IPS DF 6.9 (cell line): ENCODE measurements at regions not wholly inside any gene's neighbourhood (a gene's known extent, or its start where the extent isn't known, plus 50 kb on each side); places are given as distances from the start of the nearest gene placed in this dataset.
"Not testable (repeated sequence)": the region's sequence is repeated elsewhere in the genome, so short reads cannot be mapped to it uniquely, and the experiment has no call there.

ENCODE experiments used
- DNase-seq: peaks from one replicate; pipeline ENCODE4 v3.0.0-alpha.2; 2013; ENCODE audit warnings: low read depth, low spot score
- H3K27ac ChIP-seq: one replicate; pipeline ENCODE4 v1.5.1; 2013; ENCODE audit warnings: low read length, control low read depth
- H3K27me3 ChIP-seq: 2 replicates; pipeline ENCODE4 v1.6.1; 2013; ENCODE audit warnings: mild to moderate bottlenecking, low read length; ENCODE audit not compliant: control insufficient read depth, insufficient read depth
- H3K36me3 ChIP-seq: 2 replicates; pipeline ENCODE4 v1.6.1; 2013; ENCODE audit warnings: low read length; ENCODE audit not compliant: control insufficient read depth, insufficient read depth
- H3K4me1 ChIP-seq: 2 replicates; pipeline ENCODE4 v1.6.1; 2013; ENCODE audit warnings: low read length; ENCODE audit not compliant: control insufficient read depth, insufficient read depth
- H3K4me3 ChIP-seq: 2 replicates; pipeline ENCODE4 v1.5.1; 2013; ENCODE audit warnings: mild to moderate bottlenecking, low read length
- H3K9me3 ChIP-seq: 2 replicates; pipeline ENCODE4 v1.6.1; 2013; ENCODE audit warnings: low read length, inconsistent platforms; ENCODE audit not compliant: control insufficient read depth, insufficient read depth
- WGBS: extraction: QIAGEN DNeasy Blood & Tissue Kit; methylation state at CpG from one replicate; pipeline ENCODE4 v1.1.7; 2013; ENCODE audit warnings: mixed read lengths, missing lambda C conversion rate; ENCODE audit not compliant: insufficient read length, insufficient coverage; 5-methylcytosine and 5-hydroxymethylcytosine counted together

DNA sequence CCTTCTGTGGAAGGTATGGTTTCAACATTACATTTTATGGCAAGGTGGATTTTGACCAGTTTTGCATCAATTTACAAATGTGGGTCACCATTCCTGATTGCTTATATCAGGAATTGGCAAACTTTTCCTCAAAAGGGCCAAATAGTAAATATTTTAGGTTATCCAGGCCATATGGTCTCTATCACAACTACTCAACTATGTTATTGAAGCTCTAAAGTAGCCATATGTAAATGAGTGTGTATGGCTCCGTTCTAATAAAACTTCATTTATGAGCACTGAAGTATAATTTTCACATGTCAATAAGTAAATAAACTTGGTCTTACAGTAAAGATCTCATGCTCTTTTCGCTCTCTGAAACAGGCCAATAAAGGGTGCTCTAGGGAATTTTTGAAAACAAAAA lies 362.7 kb upstream of the SASH1 start:
- no peak overlapping the region for H3K27ac ChIP-seq
- DNase-seq: no peak
- H3K4me3 ChIP-seq: no peak overlapping the region
- no peaks in the 10 kb centered on the region for H3K9me3 ChIP-seq
- no peaks in the 10 kb centered on the region for H3K4me1 ChIP-seq
- H3K36me3 ChIP-seq: no peaks in the 10 kb centered on the region
- H3K27me3 ChIP-seq: no peaks in the 10 kb centered on the region
- WGBS: no CpG with 5 or more reads among the region's 2 CpGs

DNA sequence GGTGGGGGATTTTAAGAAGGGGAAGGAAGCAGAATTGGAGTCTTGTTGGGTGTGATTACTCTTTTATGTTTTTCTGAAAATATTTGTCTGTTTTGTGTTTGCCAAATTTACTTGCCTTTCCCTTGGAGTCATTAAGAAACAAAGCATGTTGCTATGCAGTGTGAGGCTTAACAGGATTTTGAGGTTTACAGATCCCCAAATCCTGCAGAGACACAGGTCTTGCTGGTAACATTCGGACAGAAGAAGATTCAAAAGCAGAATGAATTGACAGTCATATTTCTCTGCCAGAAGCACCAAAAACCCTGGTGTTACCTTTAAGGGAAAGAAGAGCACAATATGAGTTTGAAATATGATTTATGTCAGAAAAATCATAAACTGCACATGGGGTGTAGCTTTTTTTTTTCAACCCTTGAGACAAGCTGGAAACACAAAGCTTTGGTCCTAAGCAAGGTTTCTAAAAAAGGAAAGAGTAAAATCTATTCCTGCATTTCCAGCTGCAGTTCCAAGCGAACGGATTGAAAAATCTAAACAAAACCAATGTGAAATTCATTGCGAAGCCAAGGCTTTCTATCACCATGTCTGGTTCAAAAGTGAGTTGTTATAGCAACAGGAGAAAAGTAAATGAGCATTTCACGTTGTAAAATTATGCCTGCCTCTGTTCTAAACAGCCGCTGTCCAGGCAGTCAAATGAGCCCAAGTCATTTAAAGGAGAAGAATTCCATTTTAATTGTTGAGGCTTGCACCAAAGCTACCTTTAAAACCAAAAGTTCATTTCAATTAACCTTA lies 358.9 kb upstream of the SASH1 start:
- DNase-seq: no peak
- WGBS: no CpG with 5 or more reads among the region's 6 CpGs

DNA sequence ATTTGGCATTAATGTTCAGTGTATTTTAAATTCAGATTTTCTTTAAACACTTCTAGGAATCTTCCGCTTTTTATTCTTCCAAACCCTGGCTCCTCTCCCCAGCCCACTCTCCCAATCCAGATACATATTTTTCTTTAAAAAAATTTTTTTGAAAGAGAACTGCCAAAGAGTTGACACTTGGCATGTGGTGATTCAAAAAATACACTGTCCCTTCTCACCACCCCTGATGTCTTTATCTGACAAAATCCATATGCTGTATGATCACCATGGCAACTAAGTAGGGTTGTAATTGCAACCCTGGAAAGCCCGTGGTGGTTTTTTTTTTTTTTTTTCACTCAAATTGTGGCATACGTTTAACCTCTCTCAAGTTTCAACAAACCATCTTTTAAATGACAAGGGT lies 355.8 kb upstream of the SASH1 start:
- Histone ChIP-seq H3K36me3 (no peaks in the 10 kb centered on the region), H3K27ac (no peak overlapping the region), H3K27me3 (no peaks in the 10 kb centered on the region), H3K4me1 (no peaks in the 10 kb centered on the region), H3K9me3 (no peaks in the 10 kb centered on the region), H3K4me3 (no peak overlapping the region)
- no CpG with 5 or more reads among the region's 3 CpGs for WGBS
- no peak for DNase-seq

More for the DNA sequence above, 358.9 kb upstream of the SASH1 start:
- Histone ChIP-seq H3K36me3 (no peaks in the 10 kb centered on the region), H3K27ac (no peak overlapping the region), H3K9me3 (no peaks in the 10 kb centered on the region), H3K4me1 (no peaks in the 10 kb centered on the region), H3K4me3 (no peak overlapping the region), H3K27me3 (no peaks in the 10 kb centered on the region)

DNA sequence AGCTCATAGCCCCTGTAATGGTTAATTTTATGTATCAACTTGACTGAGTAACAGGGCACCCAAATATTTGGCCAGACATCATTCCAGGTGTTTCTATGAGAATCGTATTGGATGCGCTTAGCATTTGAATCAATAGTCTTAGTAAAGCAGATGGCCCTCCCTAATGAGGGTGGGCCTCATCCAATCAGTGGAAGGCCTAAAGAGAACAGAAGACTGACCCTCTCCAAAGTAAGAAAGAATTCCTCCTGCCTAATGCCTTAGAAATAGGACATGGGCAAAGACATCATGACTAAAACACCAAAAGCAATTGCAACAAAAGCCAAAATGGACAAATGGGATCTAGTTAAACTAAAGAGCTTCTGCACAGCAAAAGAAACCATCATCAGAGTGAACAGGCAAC lies 352.5 kb upstream of the SASH1 start:
- Histone ChIP-seq H3K36me3 (no peaks in the 10 kb centered on the region), H3K27ac (no peak overlapping the region), H3K9me3 (no peaks in the 10 kb centered on the region), H3K4me3 (no peak overlapping the region), H3K27me3 (no peaks in the 10 kb centered on the region), H3K4me1 (no peaks in the 10 kb centered on the region)
- WGBS: no CpG with 5 or more reads among the region's 2 CpGs
- no peak for DNase-seq

DNA sequence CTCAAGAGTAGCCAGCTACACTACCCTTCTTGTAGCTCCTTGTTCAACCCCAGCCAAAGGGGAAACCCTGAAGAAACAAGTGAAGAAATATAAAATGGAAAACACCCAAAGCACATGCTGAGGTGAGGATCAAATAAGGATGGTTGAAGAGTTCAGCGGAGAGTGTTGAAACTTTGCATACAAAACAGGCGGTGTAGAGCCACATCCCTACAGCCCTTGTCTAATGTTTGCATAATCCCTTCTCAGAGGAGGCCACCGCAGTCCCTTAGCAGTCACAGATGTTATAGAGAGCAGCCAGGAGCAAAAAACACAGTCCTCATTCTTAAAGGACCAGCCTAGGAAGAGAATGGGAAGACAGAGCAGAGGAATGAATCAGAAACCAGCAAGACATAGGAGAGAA lies 350.7 kb upstream of the SASH1 start:
- WGBS: no CpG with 5 or more reads among the region's 3 CpGs
- no peak overlapping the region for H3K4me3 ChIP-seq

DNA sequence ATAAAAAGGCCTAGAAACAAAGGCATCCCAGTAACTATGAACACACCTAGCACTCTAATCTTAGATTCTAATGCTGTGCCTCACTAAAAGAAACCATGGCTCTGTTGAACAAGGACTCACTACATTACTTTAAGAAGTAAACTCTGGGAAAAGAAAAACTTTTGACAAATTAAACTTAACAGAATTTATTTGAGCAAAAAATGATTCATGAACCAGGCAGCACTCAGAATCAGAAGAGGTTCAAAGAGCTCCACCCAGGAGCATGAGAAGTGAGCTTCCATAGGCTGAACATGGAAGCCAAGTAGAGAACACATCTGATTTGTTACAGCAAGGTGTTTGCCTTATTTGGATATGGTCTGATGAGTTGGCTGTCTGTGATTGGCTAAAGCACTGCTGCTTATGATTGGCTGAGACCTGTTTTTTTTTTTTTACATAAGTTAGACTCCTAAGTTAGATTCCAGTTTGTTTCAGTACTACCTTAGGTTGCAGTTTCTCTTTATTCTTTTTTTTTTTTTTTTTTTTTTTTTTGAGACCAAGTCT lies 343.6 kb upstream of the SASH1 start:
- Histone ChIP-seq H3K27me3 (no peaks in the 10 kb centered on the region), H3K9me3 (no peaks in the 10 kb centered on the region), H3K4me3 (no peak overlapping the region), H3K27ac (no peak overlapping the region), H3K36me3 (no peaks in the 10 kb centered on the region), H3K4me1 (no peaks in the 10 kb centered on the region)
- no peak for DNase-seq

More for the DNA sequence above, 350.7 kb upstream of the SASH1 start:
- no peak for DNase-seq
- Histone ChIP-seq H3K36me3 (no peaks in the 10 kb centered on the region), H3K4me1 (no peaks in the 10 kb centered on the region), H3K27ac (no peak overlapping the region), H3K27me3 (no peaks in the 10 kb centered on the region), H3K9me3 (no peaks in the 10 kb centered on the region)

DNA sequence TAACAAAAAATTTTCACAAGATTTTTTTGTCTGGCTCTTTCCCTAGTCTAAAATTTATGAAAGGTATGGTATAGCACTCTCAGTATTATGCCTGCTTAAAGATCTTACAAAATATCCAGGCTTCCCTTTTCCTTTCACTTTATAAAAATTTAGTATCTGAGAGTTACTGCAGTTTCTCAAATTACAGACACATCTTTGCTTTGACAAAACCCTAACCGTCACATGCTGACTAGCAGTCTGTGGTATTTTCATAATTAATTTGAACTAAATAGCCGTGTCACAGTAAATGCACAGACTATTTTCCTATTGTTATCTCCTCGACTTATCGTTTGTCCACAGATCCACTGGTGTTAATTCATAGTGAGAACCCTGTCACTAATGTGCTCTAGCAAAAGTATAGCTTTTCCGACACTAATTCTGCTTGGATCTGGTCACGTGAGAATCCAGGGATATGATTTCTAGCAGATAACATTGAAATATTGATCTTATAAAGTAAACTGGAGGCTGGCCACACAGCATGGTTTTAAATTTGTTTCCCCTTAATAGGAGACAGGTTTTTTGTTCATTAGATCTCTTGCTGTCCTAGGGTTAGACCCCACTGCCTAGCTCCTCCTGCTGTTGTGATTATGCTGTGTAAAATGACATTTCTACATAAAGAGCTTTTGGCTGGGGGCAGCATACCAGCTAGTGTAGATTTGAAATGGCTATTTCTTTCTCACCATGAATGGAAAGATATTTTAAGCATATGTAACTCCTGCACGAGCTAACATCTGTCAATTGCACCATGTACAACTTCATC lies 340.6 kb upstream of the SASH1 start:
- no peak overlapping the region for H3K27ac ChIP-seq
- WGBS: no CpG with 5 or more reads among the region's 7 CpGs
- H3K36me3 ChIP-seq: no peaks in the 10 kb centered on the region
- no peak overlapping the region for H3K4me3 ChIP-seq
- no peaks in the 10 kb centered on the region for H3K27me3 ChIP-seq
- H3K4me1 ChIP-seq: no peaks in the 10 kb centered on the region
- DNase-seq: no peak
- H3K9me3 ChIP-seq: no peaks in the 10 kb centered on the region

DNA sequence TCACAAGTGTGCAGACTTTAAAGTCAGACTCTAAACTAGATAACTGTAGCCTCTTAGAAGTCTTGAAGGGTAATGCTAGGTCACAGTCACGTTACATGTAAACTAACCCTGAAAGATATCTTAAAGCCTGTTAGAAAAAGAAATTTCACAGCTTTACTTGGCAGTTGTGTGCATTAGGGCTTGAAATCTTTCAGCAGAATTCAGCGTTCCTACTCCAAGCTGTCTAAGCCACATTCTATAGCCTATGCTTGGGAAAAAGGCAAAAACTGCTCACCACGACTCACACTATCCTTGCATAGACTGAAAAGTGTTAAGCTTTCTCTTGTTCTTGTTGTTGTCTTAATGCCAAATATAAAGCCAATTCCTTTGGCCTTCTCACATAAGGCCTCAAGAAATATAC lies 338.0 kb upstream of the SASH1 start:
- Histone ChIP-seq H3K4me1 (no peaks in the 10 kb centered on the region), H3K27ac (no peak overlapping the region), H3K4me3 (no peak overlapping the region), H3K36me3 (no peaks in the 10 kb centered on the region), H3K9me3 (no peaks in the 10 kb centered on the region), H3K27me3 (no peaks in the 10 kb centered on the region)
- no CpG with 5 or more reads among the region's 3 CpGs for WGBS
- DNase-seq: no peak

DNA sequence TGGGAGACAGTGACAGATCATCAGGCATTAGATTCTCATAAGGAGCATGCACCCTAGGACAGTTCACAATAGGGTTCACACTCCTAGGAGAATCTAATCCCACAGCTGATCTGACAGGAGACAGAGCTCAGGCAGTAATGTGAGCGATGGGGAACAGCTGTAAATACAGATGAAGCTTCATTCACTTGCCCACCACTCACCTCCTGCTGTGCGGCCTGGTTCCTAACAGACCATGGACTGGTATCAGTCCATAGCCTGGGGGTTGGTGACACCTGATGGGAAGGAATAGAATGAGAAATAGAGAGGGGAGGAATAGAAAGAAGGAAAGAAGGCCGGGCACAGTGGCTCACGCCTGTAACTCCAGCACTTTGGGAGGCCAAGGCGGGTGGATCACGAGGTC lies 336.8 kb upstream of the SASH1 start:
- Histone ChIP-seq H3K4me1 (no peaks in the 10 kb centered on the region), H3K36me3 (no peaks in the 10 kb centered on the region), H3K4me3 (no peak overlapping the region), H3K27ac (no peak overlapping the region), H3K9me3 (no peaks in the 10 kb centered on the region), H3K27me3 (no peaks in the 10 kb centered on the region)
- no CpG with 5 or more reads among the region's 6 CpGs for WGBS
- DNase-seq: no peak

DNA sequence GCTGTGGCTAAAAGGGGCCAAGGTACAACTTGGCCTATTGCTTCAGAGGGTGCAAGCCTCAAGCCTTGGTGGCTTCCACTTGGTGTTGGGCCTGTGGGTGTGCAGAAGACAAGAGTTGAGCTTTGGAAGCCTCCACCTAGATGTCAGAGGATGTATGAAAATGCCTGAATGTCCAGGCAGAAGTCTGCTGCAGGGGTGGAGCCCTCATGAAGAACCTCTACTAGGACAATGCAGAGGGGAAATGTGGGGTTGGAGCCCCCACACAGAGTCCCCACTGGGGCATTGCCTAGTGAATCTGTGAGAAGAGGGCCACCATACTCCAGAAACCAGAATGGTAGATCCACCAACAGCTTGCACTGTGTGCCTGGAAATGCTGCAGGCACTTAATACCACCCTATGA lies 332.1 kb upstream of the SASH1 start:
- not testable (repeated sequence) for H3K4me1 ChIP-seq, H3K27me3 ChIP-seq, H3K36me3 ChIP-seq, H3K27ac ChIP-seq, H3K9me3 ChIP-seq, DNase-seq, H3K4me3 ChIP-seq
